Heart left ventricle (tissue), 16 donors: ENCODE measurements at regions not wholly inside any gene's neighbourhood (a gene's known extent, or its start where the extent isn't known, plus 50 kb on each side); places are given as distances from the start of the nearest gene placed in this dataset.

ENCODE experiments used
- ATAC-seq, 4 donors: fragments of 200-7000 bp; cut with Tn5 transposase; one replicate each; pipeline ENCODE4 v1.9.1; 2020 to 2022; ENCODE audit warnings: moderate library complexity in 4 of 4, mild to moderate bottlenecking in 3 of 4, moderate number of reproducible peaks in 1 of 4
- DNase-seq, 5 donors: peaks; one replicate each; pipeline ENCODE4 v3.0.0-alpha.2; 2020
- H3K27ac ChIP-seq, 12 donors: fragments of 200-600 bp; sonication (generic) in 4 of 12; one replicate each; pipeline versions ENCODE4 v1.5.0 to v1.8.0; 2016 to 2022; ENCODE audit warnings: mild to moderate bottlenecking in 2 of 12
- H3K27me3 ChIP-seq, 9 donors: fragments of 200-600 bp; sonication (generic) in 2 of 9; one replicate each; pipeline versions ENCODE4 v1.5.1 to v1.8.0; 2016 to 2022; ENCODE audit warnings: mild to moderate bottlenecking in 3 of 9
- H3K36me3 ChIP-seq, 9 donors: fragments of 200-600 bp; sonication (generic) in 2 of 9; one replicate each; pipeline versions ENCODE4 v1.5.0 to v1.8.0; 2018 to 2022; ENCODE audit warnings: mild to moderate bottlenecking in 2 of 9
- H3K4me1 ChIP-seq, 12 donors: fragments of 200-600 bp; sonication (generic) in 4 of 12; one replicate each; pipeline versions ENCODE4 v1.5.0 to v1.8.0; 2016 to 2022; ENCODE audit warnings: mild to moderate bottlenecking in 3 of 12
- H3K4me3 ChIP-seq, 12 donors: fragments of 200-600 bp; sonication (generic) in 4 of 12; one replicate each; pipeline versions ENCODE4 v1.5.0 to v1.8.0; 2017 to 2022; ENCODE audit warnings: mild to moderate bottlenecking in 9 of 12, moderate library complexity in 4 of 12
- H3K9me3 ChIP-seq, 12 donors: fragments of 200-600 bp; sonication (generic) in 4 of 12; one replicate each; pipeline versions ENCODE4 v1.5.0 to v1.8.0; 2016 to 2022; ENCODE audit warnings: mild to moderate bottlenecking in 1 of 12
- CTCF ChIP-seq, 12 donors: fragments of 200-600 bp; sonication (generic) in 4 of 12; IDR thresholded peaks; one replicate each; pipeline versions ENCODE4 v1.5.0 to v1.8.0; 2018 to 2022; ENCODE audit warnings: antibody characterized with exemption in 12 of 12, mild to moderate bottlenecking in 5 of 12
- POLR2A ChIP-seq, 2 donors: fragments of 450-650 bp; IDR thresholded peaks; one replicate each; pipeline ENCODE4 v1.6.1; 2017; ENCODE audit warnings: antibody characterized with exemption in 2 of 2, mild to moderate bottlenecking in 2 of 2, moderate library complexity in 2 of 2
- WGBS, 4 donors: extraction: QIAGEN DNeasy Blood & Tissue Kit in 2 of 4; methylation state at CpG; one replicate each; pipeline versions ENCODE4 v1.1.5 to v1.1.7; 2013 to 2018; 5-methylcytosine and 5-hydroxymethylcytosine counted together
- intact Hi-C, 10 donors: fragments of 100-400 bp; cut with DNase I; formaldehyde crosslinking; loops; one replicate each; pipeline versions ENCODE4 v1.11.1 to v1.14.2; 2022
- donor health status: ischemic (EF 13 %, LVEDD 7.1; RV severe dilation, severe dysfunction).
- donor health status: healthy with polysubstance abuse.
- donor health status: DM: no; HTN: yes; CAD: no.
- donor health status: DM: no; HTN: no; CAD: no.
- donor health status: ischemic (EF 25% LVEDD 6.9; RV normal size, moderate dysfunction).
- donor health status: ischemic (EF 25% LVEDD 5.7; RV mildly dilated, moderate dysfunction).
- donor health status: healthy.
- donor health status: DM: yes; HTN: yes; CAD: no.
- donor health status: ischemic (EF 35%, LVEDD 5.7; RV mildly dilated, moderate dysfunction).
- donor health status: nonischemic (EF 11% LVEDD 7.7; RV severe dilation, severe dysfunction).
- donor health status: DM: yes; HTN: yes; CAD: no.
- donor health status: PGD.
- donor health status: ischemic (EF 29% LVEDD 5.4; RV normal size, mild dysfunction).
- donor health status: nonischemic (EF 23%, LVEDD 6.1; RV moderate dilation, normal function).

DNA sequence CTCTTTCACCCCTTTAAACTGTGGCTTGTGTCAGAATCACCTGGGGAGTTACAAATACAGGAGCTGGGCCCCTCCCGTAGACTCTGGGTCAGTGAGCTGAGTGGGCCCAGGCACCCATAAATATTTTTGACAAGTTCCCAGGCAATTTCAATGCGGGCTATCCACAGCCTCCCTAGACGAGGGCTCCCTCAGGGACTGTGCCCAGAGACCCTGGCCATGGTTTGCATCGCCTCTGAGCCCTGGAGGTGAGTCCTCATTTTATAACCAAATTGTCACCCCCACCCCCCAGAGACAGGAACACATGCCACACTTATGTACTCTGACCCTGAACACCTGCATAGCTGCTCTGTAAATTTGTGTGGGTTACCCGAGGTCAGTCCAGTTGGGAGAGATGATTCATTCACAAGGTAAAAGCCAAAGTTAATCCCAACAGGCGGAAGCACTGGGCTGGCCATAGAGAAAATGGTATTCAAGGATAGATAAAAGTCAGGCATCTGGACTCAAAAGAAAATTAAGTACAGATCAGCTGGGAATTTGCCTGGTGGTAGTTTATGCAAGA is 146.5 kb upstream of the SLC6A11 start:
- ATAC-seq (no peak), DNase-seq (no peak)
- intact Hi-C loops = no loop called here
- no peak for TF ChIP-seq POLR2A (IDR thresholded peaks at IDR 0.05)
- no peak for TF ChIP-seq CTCF (IDR thresholded peaks at IDR 0.05)
- Histone ChIP-seq H3K27me3 (peaks cover 0 to 28% (median 0%) of the 10 kb centered on the region in 9 donors), H3K27ac (no peak overlapping the region), H3K9me3 (no peaks in the 10 kb centered on the region), H3K4me3 (no peak overlapping the region), H3K36me3 (no peaks in the 10 kb centered on the region), H3K4me1 (peaks cover 0 to 13% (median 0%) of the 10 kb centered on the region in 12 donors)
- 82 to 85% (median 84%) methylated on average over 5 to 6 of the region's 6 CpGs for WGBS, 4 donors

GRCh38 chr3:10672422-10672821 is 143.6 kb upstream of the SLC6A11 start:
- Histone ChIP-seq H3K4me3 (no peak overlapping the region), H3K27me3 (peaks cover 0 to 7% (median 0%) of the 10 kb centered on the region in 9 donors), H3K9me3 (no peaks in the 10 kb centered on the region), H3K27ac (no peak overlapping the region), H3K36me3 (no peaks in the 10 kb centered on the region), H3K4me1 (peaks cover 0 to 9% (median 0%) of the 10 kb centered on the region in 12 donors)
- peak in 2 of 5 donors; percentile 39 to 42 for DNase-seq
- 19 to 34% (median 23%) methylated on average over 5 of the region's 5 CpGs for WGBS, 4 donors
- ATAC-seq = peak in 1 of 4 donors; percentile 52
- TF ChIP-seq CTCF (IDR thresholded peaks at IDR 0.05) = no peak
- TF ChIP-seq POLR2A (IDR thresholded peaks at IDR 0.05) = no peak
- intact Hi-C loops = no loop called here

GRCh38 chr3:10674578-10674977 is 141.4 kb upstream of the SLC6A11 start:
- Histone ChIP-seq H3K4me1 (peaks cover 0 to 9% (median 0%) of the 10 kb centered on the region in 12 donors), H3K36me3 (no peaks in the 10 kb centered on the region), H3K27me3 (peaks cover 0 to 5% (median 0%) of the 10 kb centered on the region in 9 donors), H3K4me3 (no peak overlapping the region), H3K27ac (no peak overlapping the region), H3K9me3 (no peaks in the 10 kb centered on the region)
- DNase-seq (no peak), ATAC-seq (no peak)
- TF ChIP-seq CTCF (IDR thresholded peaks at IDR 0.05) = no peak
- TF ChIP-seq POLR2A (IDR thresholded peaks at IDR 0.05) = no peak
- WGBS, 4 donors = 63 to 70% (median 67%) methylated on average over 3 of the region's 3 CpGs
- intact Hi-C loops = no loop called here

- intact Hi-C loops = no loop called here
- TF ChIP-seq POLR2A (IDR thresholded peaks at IDR 0.05) (no peak), CTCF (IDR thresholded peaks at IDR 0.05) (no peak)
- no peak for DNase-seq
- peaks cover 0 to 9% (median 0%) of the 10 kb centered on the region in 12 donors for H3K4me1 ChIP-seq
- H3K36me3 ChIP-seq = no peaks in the 10 kb centered on the region
- 80 to 91% (median 86%) methylated on average over 1 of the region's 1 CpG for WGBS, 4 donors
- H3K27me3 ChIP-seq = peaks cover 0 to 5% (median 0%) of the 10 kb centered on the region in 9 donors
- no peaks in the 10 kb centered on the region for H3K9me3 ChIP-seq
- no peak for ATAC-seq
- H3K4me3 ChIP-seq = no peak overlapping the region
- no peak overlapping the region for H3K27ac ChIP-seq
Measured at GRCh38 chr3:10676905-10677304, 139.1 kb upstream of the SLC6A11 start.
